ENCODE measurements at regions not wholly inside any gene's neighbourhood (a gene's known extent, or its start where the extent isn't known, plus 50 kb on each side); places are given as distances from the start of the nearest gene placed in this dataset.

DNA sequence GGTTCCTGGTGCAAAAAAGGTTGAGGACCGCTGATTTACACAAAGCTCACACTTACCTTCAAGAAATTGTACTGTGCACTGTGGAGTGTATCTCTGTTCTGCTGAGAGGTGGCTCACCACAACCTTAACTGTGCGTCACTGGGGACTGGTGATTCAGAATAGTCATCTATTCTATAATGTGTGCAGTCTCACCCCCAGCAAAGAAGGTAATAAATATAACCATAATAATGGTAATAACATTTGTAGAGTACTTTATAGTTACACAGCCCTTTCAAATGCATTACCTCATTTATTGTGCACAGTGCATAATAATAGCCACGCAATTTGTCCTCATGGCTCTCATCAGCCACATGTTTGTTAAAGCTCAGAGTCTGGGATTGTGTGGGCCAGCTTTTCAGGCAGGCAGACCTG, 59.4 kb upstream of the DUSP10 start:
- no peak for DNase-seq

GRCh38 chr1:221800831-221801230, 58.9 kb upstream of the DUSP10 start:
- DNase-seq = no peak

- no peak for DNase-seq
These were observed 55.6 kb upstream of the DUSP10 start for GRCh38 chr1:221797506-221797905.

- no peak for DNase-seq
These were observed 54.8 kb upstream of the DUSP10 start for GRCh38 chr1:221796700-221797099.

GRCh38 chr1:221795380-221795779, 53.5 kb upstream of the DUSP10 start:
- no peak for DNase-seq

DNA sequence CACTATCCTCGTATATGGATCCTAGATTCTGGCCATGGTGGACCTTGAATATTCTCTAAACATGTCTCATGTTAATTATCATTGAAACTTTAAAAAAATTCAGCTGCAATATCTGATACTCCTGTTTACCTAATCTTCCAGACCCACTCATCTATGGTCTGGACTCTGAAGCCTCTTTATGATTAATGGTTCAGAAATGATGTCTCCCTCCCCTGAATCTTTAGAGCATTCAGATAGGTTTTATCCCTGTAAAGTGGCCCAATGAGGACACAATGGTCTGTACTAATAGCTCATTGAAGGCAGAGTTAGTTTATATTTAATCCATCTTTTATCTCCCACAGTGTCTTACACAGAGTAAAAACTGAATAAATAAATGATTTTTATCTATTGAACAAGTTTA, 53.0 kb upstream of the DUSP10 start:
- DNase-seq = no peak

- DNase-seq = no peak
These were observed 52.3 kb upstream of the DUSP10 start for GRCh38 chr1:221794079-221794670.

DNA sequence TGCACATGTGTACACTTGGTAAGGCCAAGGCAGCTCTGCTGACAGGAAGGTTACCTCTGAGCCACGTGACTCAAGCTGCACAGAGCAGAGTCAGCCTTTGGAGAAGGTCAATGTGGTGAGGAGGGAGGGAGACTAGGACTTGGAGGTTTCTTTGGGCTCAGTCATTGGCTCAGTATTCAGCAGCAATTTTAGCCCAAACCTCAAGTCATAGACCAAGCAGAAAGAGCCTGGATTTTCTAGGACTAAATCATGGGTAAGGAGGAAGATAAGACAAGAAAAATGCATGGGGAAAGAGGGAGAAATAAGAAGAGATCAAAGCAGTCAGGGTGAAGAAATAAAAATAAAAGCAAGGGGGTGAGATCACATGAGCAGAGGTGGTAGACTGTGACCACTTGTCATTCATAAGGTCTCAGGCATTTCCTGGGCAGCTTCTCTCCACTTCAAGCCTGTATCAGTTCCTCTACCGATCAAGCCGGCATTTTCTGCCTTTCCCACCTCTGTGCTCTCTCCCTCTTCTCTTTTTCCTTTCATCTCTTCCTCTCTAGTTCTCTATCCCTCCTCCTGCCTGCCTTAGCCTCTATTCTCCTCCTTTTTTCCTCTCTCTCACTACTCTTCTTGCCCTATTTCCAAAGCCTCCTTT, 51.7 kb upstream of the DUSP10 start:
- no peak for DNase-seq

DNA sequence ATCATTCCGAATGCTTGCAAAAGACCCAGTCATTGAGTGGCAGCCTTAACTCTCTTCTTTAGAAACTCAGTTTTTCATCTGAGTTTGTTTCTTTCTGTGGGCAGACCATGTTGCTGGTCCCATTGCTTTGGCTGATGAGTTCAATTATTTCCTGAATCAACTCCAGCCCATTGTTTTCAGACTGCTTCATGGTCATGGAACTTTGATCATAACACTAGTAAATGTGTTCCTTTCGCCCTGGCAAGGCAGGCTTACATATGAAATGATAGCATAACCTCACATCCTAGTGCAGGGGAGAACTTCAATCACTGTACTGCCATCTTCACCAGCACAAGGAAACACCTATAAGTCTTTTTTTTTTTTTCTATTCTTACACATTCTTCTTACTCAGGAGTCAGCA, 50.0 kb upstream of the DUSP10 start:
- no peak for DNase-seq
